ENCODE measurements at regions not wholly inside any gene's neighbourhood (a gene's known extent, or its start where the extent isn't known, plus 50 kb on each side); places are given as distances from the start of the nearest gene placed in this dataset.

DNA sequence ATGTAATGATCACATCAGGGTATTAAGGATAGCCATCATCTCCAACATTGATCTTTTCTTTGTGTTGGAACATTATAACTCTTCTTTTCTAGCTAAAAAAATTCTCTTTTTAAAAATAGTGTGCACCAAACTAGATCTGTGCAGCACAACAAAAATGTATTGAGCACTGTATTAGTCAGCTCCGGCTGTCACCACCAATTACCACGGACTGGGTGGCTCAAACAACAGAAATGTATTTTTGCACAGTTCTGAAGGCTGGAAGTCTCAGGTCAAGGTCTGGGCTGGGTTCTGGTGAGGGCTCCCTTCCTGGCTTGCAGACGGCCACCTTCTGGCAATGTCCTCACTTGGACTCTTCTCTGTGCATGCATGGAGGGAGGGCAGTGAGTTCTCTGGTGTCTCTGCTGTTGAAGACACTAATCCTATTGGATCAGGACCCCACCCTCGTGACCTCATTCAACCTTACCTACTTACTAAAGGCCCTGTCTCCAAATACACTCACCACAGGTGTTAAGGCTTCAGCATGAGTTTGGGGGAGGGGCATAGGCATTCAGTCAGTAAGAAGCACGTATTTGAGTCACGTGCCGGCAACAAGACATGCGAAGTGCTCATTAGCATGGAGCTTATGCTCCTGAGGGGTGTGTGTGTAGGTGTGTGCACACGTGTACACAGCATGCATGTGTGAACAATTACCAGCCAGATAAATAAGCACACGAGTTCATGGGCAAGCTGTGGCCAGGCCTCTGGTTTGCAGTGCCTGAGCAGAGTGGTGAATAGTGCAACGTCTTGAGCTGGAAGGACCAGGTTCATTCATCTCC is 89.4 kb upstream of the SH3PXD2B start:
- no peak overlapping the region for H2AFZ ChIP-seq (ENCODE audit: low read depth, low read length)
- no peaks in the 10 kb centered on the region for H3K9me3 ChIP-seq (ENCODE audit: insufficient read depth, low read length)
- H4K20me1 ChIP-seq (ENCODE audit: insufficient read depth, low read length): no peaks in the 10 kb centered on the region
- no peaks in the 10 kb centered on the region for H3K4me1 ChIP-seq (ENCODE audit: low read length)
- H3K27me3 ChIP-seq (ENCODE audit: low read depth, low read length): peaks cover 39% of the 10 kb centered on the region
- no peaks in the 10 kb centered on the region for H3K36me3 ChIP-seq (replicated peaks; ENCODE audit: low read depth, low read length)
- H3K4me3 ChIP-seq (ENCODE audit: low read length): no peak overlapping the region
- no peaks in the 10 kb centered on the region for H3K79me2 ChIP-seq (ENCODE audit: low read length)
- H3K27ac ChIP-seq (ENCODE audit: low read length): no peak overlapping the region
- H3K9ac ChIP-seq (ENCODE audit: low read length): no peak overlapping the region
- no peak overlapping the region for H3K4me2 ChIP-seq (ENCODE audit: low read length)
- TF ChIP-seq, protein P1, sequence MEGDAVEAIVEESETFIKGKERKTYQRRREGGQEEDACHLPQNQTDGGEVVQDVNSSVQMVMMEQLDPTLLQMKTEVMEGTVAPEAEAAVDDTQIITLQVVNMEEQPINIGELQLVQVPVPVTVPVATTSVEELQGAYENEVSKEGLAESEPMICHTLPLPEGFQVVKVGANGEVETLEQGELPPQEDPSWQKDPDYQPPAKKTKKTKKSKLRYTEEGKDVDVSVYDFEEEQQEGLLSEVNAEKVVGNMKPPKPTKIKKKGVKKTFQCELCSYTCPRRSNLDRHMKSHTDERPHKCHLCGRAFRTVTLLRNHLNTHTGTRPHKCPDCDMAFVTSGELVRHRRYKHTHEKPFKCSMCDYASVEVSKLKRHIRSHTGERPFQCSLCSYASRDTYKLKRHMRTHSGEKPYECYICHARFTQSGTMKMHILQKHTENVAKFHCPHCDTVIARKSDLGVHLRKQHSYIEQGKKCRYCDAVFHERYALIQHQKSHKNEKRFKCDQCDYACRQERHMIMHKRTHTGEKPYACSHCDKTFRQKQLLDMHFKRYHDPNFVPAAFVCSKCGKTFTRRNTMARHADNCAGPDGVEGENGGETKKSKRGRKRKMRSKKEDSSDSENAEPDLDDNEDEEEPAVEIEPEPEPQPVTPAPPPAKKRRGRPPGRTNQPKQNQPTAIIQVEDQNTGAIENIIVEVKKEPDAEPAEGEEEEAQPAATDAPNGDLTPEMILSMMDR (IDR thresholded peaks at IDR 0.05; ENCODE audit: low read depth, low read length): no peak
- TF ChIP-seq EZH2phosphoT487 (IDR thresholded peaks at IDR 0.05; ENCODE audit: low read depth): no peak

DNA sequence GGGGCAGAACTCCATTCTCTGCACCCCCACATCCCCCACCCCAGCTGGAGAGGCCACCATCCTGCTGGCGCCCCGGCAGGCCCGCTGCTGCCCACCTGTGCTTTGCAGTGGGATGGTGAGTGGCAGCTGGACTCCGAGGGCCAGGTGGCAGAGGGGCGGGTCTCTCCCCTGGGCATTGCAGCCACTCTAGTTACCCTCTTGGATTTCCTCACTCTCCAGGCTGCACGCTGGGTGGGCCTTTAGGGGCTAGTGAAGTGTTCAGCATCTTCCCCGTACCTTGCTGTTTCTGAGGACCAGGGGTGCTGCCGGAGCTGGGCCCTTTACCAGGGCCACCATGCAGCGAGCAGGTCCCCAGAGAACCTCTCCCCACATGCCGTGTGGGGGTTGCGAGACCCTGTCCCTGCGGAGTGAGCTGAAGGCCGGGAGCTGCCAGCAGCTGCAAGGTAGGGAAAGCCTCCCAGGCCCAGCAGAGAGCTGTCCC is 88.4 kb upstream of the SH3PXD2B start:
- no peaks in the 10 kb centered on the region for H3K4me1 ChIP-seq (ENCODE audit: low read length)
- no peaks in the 10 kb centered on the region for H3K9me3 ChIP-seq (ENCODE audit: insufficient read depth, low read length)
- H2AFZ ChIP-seq (ENCODE audit: low read depth, low read length): no peak overlapping the region
- no peak overlapping the region for H3K27ac ChIP-seq (ENCODE audit: low read length)
- no peak overlapping the region for H3K4me2 ChIP-seq (ENCODE audit: low read length)
- TF ChIP-seq, protein P1 (IDR thresholded peaks at IDR 0.05; ENCODE audit: low read depth, low read length): no peak
- H3K27me3 ChIP-seq (ENCODE audit: low read depth, low read length): peaks cover 30% of the 10 kb centered on the region
- no peak overlapping the region for H3K4me3 ChIP-seq (ENCODE audit: low read length)
- no peak overlapping the region for H3K9ac ChIP-seq (ENCODE audit: low read length)
- no peaks in the 10 kb centered on the region for H3K79me2 ChIP-seq (ENCODE audit: low read length)
- no peaks in the 10 kb centered on the region for H4K20me1 ChIP-seq (ENCODE audit: insufficient read depth, low read length)
- H3K36me3 ChIP-seq (replicated peaks; ENCODE audit: low read depth, low read length): no peaks in the 10 kb centered on the region

DNA sequence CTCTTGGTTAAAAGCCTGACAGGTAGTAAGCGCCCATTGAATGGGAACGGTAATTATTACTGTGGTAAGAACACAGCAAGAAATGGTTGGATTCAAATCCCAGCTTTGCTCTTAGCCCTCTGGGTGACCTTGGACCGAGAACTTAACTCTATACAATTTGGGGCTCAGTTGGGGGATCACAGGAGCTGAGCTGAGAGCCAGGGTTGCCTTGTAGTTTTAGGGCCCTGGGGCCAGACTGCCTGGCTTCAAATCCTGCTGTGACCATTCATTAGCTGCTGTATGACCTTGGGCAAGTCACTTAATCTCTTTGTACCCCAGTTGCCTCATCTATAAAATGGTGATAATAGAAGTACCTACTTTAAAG is 87.4 kb upstream of the SH3PXD2B start:
- Histone ChIP-seq H3K4me1 (ENCODE audit: low read length) (no peaks in the 10 kb centered on the region), H3K4me2 (ENCODE audit: low read length) (no peak overlapping the region), H4K20me1 (ENCODE audit: insufficient read depth, low read length) (no peaks in the 10 kb centered on the region)

DNA sequence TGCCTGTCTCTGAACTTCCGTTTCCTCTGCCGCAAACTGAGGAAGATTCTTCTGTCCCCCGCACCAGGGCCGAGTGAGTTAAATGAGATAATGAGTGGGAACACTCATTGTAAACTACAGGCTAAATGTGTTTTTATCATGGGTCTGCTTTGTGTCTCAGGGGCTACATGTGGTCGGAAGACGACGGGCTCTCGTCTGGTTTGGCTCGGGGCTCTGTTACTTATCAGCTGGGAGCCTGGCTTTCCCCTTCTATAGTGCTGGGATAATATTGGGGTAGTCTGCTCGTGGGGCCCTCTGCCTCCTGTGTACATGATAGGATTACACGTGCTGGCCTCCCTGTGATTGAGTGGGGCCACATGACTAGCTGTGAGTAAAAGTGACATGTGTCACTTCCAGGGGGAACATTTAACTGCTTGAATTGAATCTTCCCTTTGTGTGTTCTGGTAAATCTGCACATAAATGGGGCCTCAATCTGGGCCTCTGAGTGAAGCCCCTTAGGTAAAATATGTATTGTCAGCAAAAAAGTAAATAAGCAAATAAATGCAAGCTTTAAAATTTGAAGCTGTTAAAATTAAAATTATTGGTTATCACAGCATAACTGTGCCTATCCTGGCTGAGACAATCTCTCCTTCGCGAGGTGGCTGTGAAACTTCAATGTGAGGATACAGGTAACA is 86.9 kb upstream of the SH3PXD2B start:
- Histone ChIP-seq H3K9me3 (ENCODE audit: insufficient read depth, low read length) (no peaks in the 10 kb centered on the region), H3K9ac (ENCODE audit: low read length) (no peak overlapping the region), H3K4me3 (ENCODE audit: low read length) (no peak overlapping the region), H3K27ac (ENCODE audit: low read length) (no peak overlapping the region), H3K79me2 (ENCODE audit: low read length) (no peaks in the 10 kb centered on the region), H3K36me3 (replicated peaks; ENCODE audit: low read depth, low read length) (no peaks in the 10 kb centered on the region), H3K4me1 (ENCODE audit: low read length) (no peaks in the 10 kb centered on the region), H3K27me3 (ENCODE audit: low read depth, low read length) (peaks cover 24% of the 10 kb centered on the region; the same call in 1 of the 2 replicates), H4K20me1 (ENCODE audit: insufficient read depth, low read length) (no peaks in the 10 kb centered on the region), H3K4me2 (ENCODE audit: low read length) (no peak overlapping the region), H2AFZ (ENCODE audit: low read depth, low read length) (no peak overlapping the region)
- TF ChIP-seq, protein P1 (IDR thresholded peaks at IDR 0.05; ENCODE audit: low read depth, low read length): no peak

More for the DNA sequence above, 87.4 kb upstream of the SH3PXD2B start:
- H3K9me3 ChIP-seq (ENCODE audit: insufficient read depth, low read length): no peaks in the 10 kb centered on the region
- no peak overlapping the region for H2AFZ ChIP-seq (ENCODE audit: low read depth, low read length)
- H3K9ac ChIP-seq (ENCODE audit: low read length): no peak overlapping the region
- no peaks in the 10 kb centered on the region for H3K79me2 ChIP-seq (ENCODE audit: low read length)
- no peak overlapping the region for H3K4me3 ChIP-seq (ENCODE audit: low read length)
- H3K27me3 ChIP-seq (ENCODE audit: low read depth, low read length): peaks cover 25% of the 10 kb centered on the region; the same call in 1 of the 2 replicates
- H3K36me3 ChIP-seq (replicated peaks; ENCODE audit: low read depth, low read length): no peaks in the 10 kb centered on the region
- H3K27ac ChIP-seq (ENCODE audit: low read length): no peak overlapping the region
- TF ChIP-seq, protein P1 (IDR thresholded peaks at IDR 0.05; ENCODE audit: low read depth, low read length): no peak
- TF ChIP-seq EZH2phosphoT487 (IDR thresholded peaks at IDR 0.05; ENCODE audit: low read depth): no peak
